Hepatocyte (in vitro differentiated cells): ENCODE measurements at regions not wholly inside any gene's neighbourhood (a gene's known extent, or its start where the extent isn't known, plus 50 kb on each side); places are given as distances from the start of the nearest gene placed in this dataset.

Source experiments
- CTCF ChIP-seq: fragments of 200-600 bp; sonication (generic); IDR thresholded peaks from 2 replicates; pipeline ENCODE4 v1.5.1; 2016; ENCODE audit warnings: antibody characterized with exemption, mild to moderate bottlenecking; ENCODE audit not compliant: poor library complexity
- EZH2 ChIP-seq: fragments of 200-600 bp; sonication (generic); IDR thresholded peaks from 2 replicates; pipeline ENCODE4 v1.6.1; 2016; ENCODE audit warnings: antibody characterized with exemption, mild to moderate bottlenecking, borderline replicate concordance
- EZH2phosphoT487 ChIP-seq: fragments of 200-600 bp; sonication (generic); IDR thresholded peaks from one replicate; pipeline ENCODE4 v1.6.1; 2018; ENCODE audit warnings: antibody characterized with exemption, mild to moderate bottlenecking, low read depth, moderate library complexity; ENCODE audit not compliant: unreplicated experiment, severe bottlenecking

- TF ChIP-seq CTCF (no peak), EZH2 (no peak), EZH2phosphoT487 (no peak)
These were observed 505.0 kb upstream of the THBS1 start for GRCh38 chr15:39075756-39076341.
